Testis (tissue), 2 donors: ENCODE measurements at regions not wholly inside any gene's neighbourhood (a gene's known extent, or its start where the extent isn't known, plus 50 kb on each side); places are given as distances from the start of the nearest gene placed in this dataset.

Experiments
- DNase-seq: peaks from one replicate; pipeline ENCODE4 v3.0.0-alpha.2; 2019
- H3K27ac ChIP-seq, 2 donors: fragments of 200-600 bp; sonication (generic); one replicate each; pipeline ENCODE4 v1.5.1; 2019
- H3K27me3 ChIP-seq: fragments of 200-600 bp; sonication (generic); one replicate; pipeline ENCODE4 v1.5.1; 2019
- H3K36me3 ChIP-seq: fragments of 200-600 bp; sonication (generic); one replicate; pipeline ENCODE4 v1.5.1; 2017; ENCODE audit warnings: low read depth; ENCODE audit errors: missing control alignments
- H3K4me1 ChIP-seq: fragments of 200-600 bp; sonication (generic); one replicate; pipeline ENCODE4 v1.5.1; 2019
- H3K4me3 ChIP-seq, 2 donors: fragments of 200-600 bp; sonication (generic); one replicate each; pipeline ENCODE4 v1.5.1; 2017 to 2019
- H3K9me3 ChIP-seq: fragments of 200-600 bp; sonication (generic); one replicate; pipeline ENCODE4 v1.5.1; 2017
- POLR2A ChIP-seq: fragments of 450-650 bp; IDR thresholded peaks from one replicate; pipeline ENCODE4 v1.6.1; 2017; ENCODE audit warnings: antibody characterized with exemption, mild to moderate bottlenecking, moderate library complexity
- WGBS, 2 donors: methylation state at CpG; one replicate each; pipeline ENCODE4 v1.1.5; 2018; 5-methylcytosine and 5-hydroxymethylcytosine counted together
- intact Hi-C: fragments of 100-400 bp; cut with DNase I; formaldehyde crosslinking; loops from one replicate; pipeline ENCODE4 v1.15.1; 2023; ENCODE audit warnings: low total_unique reads
- TF ChIP-seq, protein P1 (sequence below), 3 experiments: fragments of 450-650 bp in 2 of 3; fragments of 200-600 bp in 1 of 3; sonication (generic) in 1 of 3; IDR thresholded peaks; one replicate each; pipeline ENCODE4 v1.5.1; 2016 to 2019; ENCODE audit warnings: antibody characterized with exemption in 3 of 3, mild to moderate bottlenecking in 2 of 3, moderate library complexity in 1 of 3

DNA sequence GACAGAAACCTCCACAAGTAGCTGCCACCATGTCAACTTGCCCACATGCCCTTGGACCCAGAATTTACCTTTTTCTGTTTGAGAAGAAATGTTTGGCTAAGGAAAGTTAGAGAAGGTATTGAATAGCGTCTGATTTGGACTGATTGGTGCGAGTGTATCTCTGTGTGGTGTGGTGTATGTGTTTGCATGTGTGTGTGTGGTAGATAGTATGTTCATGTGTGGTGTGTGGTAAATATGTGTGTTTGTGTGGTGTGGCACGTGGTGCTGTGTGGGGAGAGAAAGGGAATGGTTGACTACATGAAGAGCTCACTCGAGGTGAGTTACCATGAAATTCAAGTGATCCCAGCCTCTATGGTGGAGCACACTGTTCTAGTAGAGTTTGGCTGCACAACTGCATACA is 360.8 kb upstream of the SPHKAP start:
- DNase-seq = no peak
- no peak overlapping the region for H3K27ac ChIP-seq
- intact Hi-C loops = no loop called here
- no peaks in the 10 kb centered on the region for H3K4me1 ChIP-seq
- no peak overlapping the region for H3K4me3 ChIP-seq
- TF ChIP-seq, protein P1, sequence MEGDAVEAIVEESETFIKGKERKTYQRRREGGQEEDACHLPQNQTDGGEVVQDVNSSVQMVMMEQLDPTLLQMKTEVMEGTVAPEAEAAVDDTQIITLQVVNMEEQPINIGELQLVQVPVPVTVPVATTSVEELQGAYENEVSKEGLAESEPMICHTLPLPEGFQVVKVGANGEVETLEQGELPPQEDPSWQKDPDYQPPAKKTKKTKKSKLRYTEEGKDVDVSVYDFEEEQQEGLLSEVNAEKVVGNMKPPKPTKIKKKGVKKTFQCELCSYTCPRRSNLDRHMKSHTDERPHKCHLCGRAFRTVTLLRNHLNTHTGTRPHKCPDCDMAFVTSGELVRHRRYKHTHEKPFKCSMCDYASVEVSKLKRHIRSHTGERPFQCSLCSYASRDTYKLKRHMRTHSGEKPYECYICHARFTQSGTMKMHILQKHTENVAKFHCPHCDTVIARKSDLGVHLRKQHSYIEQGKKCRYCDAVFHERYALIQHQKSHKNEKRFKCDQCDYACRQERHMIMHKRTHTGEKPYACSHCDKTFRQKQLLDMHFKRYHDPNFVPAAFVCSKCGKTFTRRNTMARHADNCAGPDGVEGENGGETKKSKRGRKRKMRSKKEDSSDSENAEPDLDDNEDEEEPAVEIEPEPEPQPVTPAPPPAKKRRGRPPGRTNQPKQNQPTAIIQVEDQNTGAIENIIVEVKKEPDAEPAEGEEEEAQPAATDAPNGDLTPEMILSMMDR (IDR thresholded peaks at IDR 0.05) = no peak
- no peak for TF ChIP-seq POLR2A
- no peaks in the 10 kb centered on the region for H3K27me3 ChIP-seq
- no peaks in the 10 kb centered on the region for H3K36me3 ChIP-seq
- no peaks in the 10 kb centered on the region for H3K9me3 ChIP-seq
- 83 to 91% methylated on average over 4 of the region's 4 CpGs for WGBS, 2 donors

DNA sequence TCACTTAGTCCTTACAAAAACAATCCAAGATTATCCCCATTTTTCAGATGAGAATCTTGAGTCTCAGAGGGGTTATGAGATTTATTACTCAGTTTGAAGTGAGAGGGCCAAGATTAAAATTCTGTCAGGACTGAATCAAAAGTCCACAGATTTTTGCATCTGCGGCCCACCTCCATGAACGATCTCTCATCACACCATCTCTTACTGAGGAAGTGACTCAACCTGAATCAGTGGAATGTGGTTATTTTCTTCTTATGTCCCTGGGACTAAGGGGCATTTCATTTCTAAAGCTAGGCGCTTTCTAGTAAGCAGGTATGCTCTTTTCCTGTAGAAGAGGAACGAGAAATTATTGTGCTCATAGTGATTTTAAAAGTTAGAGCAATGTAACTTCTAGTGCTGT is 360.3 kb upstream of the SPHKAP start:
- TF ChIP-seq POLR2A = no peak
- TF ChIP-seq, protein P1 (IDR thresholded peaks at IDR 0.05) = no peak
- no peak for DNase-seq
- Histone ChIP-seq H3K36me3 (no peaks in the 10 kb centered on the region), H3K4me1 (no peaks in the 10 kb centered on the region), H3K27me3 (no peaks in the 10 kb centered on the region), H3K27ac (no peak overlapping the region), H3K4me3 (no peak overlapping the region), H3K9me3 (no peaks in the 10 kb centered on the region)
- 92 to 96% methylated on average over 4 of the region's 4 CpGs for WGBS, 2 donors
- intact Hi-C loops = no loop called here

DNA sequence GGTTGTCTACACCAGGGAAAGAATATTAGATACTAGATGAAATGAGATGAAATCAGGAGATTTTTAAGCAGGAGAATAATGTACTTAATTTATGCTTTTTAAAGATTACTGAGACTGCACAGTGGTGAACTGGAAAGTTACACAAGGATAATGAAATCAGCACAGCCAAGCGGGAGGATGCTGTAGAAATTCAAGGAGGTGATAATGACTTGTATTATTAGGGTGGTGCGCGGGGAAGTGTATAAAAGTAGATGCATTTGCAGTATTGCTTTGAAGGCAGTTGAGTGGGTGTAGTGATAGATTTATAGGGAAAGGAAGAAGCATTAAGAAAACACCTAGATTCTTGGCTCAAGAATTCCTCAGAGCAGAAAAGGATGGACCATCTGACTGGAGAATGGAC is 359.5 kb upstream of the SPHKAP start:
- H3K27ac ChIP-seq = no peak overlapping the region
- no peaks in the 10 kb centered on the region for H3K4me1 ChIP-seq
- H3K4me3 ChIP-seq = no peak overlapping the region
- no peaks in the 10 kb centered on the region for H3K36me3 ChIP-seq
- no peaks in the 10 kb centered on the region for H3K9me3 ChIP-seq
- DNase-seq = no peak
- WGBS, 2 donors = 55 to 60% methylated on average over 3 of the region's 3 CpGs
- TF ChIP-seq, protein P1 (IDR thresholded peaks at IDR 0.05) = no peak
- no peak for TF ChIP-seq POLR2A
- H3K27me3 ChIP-seq = no peaks in the 10 kb centered on the region
- intact Hi-C loops = no loop called here

DNA sequence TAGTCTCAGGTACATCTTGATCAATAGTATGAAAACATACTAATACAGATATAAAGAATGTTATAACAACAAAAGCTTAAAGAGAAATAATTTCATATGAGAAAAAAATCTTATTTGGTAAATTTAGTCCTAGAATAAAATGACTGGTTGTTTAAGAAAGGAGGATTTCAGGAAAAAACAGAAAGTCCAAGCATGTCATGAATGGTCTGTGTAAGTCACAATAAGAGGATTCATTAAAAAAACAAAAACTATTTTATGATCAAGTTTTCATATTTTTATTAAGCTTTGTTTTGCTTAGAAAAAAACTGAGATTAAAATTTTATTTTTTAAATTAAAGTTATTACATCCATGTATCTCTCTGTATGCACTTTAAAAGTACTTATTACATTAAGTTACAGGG is 353.9 kb upstream of the SPHKAP start:
- H3K9me3 ChIP-seq = no peaks in the 10 kb centered on the region
- TF ChIP-seq, protein P1 (IDR thresholded peaks at IDR 0.05) = no peak
- TF ChIP-seq POLR2A = no peak
- H3K27ac ChIP-seq = no peak overlapping the region
- H3K27me3 ChIP-seq = no peaks in the 10 kb centered on the region
- intact Hi-C loops = no loop called here
- H3K4me3 ChIP-seq = no peak overlapping the region
- no peaks in the 10 kb centered on the region for H3K36me3 ChIP-seq
- H3K4me1 ChIP-seq = no peaks in the 10 kb centered on the region
- DNase-seq = no peak

DNA sequence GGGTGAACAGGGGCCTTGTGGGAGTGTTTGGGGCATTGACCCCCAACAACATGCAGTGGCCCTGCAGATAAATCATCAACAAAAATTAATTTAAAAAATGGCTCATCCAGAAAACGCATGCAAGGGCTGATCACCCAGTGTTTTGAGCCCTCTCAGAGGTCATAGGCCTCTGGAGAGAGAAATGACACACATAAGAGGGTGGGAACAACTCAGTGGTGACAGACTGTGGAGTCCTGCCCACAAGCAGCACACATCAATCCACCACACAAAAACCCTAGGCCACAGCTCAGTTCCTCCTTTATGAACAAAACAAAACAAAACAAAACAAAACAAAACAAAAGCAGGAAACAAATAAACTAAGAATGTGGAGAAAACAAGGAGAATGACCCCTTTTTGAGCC is 351.7 kb upstream of the SPHKAP start:
- WGBS, 2 donors = 79 to 88% methylated on average over 1 of the region's 1 CpG
- Histone ChIP-seq H3K27ac (no peak overlapping the region), H3K4me3 (no peak overlapping the region), H3K36me3 (no peaks in the 10 kb centered on the region), H3K4me1 (no peaks in the 10 kb centered on the region), H3K27me3 (no peaks in the 10 kb centered on the region), H3K9me3 (no peaks in the 10 kb centered on the region)
- TF ChIP-seq, protein P1 (IDR thresholded peaks at IDR 0.05) = no peak
- TF ChIP-seq POLR2A = no peak
- intact Hi-C loops = no loop called here
- DNase-seq = no peak
